HK-2 (cell line): ENCODE measurements at regions not wholly inside any gene's neighbourhood (a gene's known extent, or its start where the extent isn't known, plus 50 kb on each side); places are given as distances from the start of the nearest gene placed in this dataset.

Experiments
- DNase-seq: peaks from one replicate; pipeline ENCODE4 v3.0.0-alpha.2; 2018; ENCODE audit not compliant: unreplicated experiment

DNA sequence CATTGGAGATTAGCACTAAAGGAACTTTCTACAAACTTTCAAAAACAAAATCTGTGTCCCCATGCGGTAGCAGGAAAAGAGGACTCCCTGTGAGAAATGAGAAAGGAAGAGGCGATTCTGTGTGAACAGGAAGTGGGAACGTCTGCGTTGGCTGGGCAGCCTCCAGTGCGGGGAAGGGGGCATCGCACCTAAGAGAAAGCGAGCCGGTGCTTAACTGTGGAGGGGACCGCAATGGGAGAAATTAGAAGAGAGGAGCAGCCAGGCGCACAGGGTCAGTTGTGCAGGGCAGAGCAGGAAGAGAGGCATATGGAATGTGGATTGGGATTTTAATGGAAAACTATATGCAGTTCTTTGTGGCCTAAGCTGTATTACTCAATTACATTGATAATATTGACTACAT lies 77.4 kb upstream of the DOCK9 start:
- no peak for DNase-seq

DNA sequence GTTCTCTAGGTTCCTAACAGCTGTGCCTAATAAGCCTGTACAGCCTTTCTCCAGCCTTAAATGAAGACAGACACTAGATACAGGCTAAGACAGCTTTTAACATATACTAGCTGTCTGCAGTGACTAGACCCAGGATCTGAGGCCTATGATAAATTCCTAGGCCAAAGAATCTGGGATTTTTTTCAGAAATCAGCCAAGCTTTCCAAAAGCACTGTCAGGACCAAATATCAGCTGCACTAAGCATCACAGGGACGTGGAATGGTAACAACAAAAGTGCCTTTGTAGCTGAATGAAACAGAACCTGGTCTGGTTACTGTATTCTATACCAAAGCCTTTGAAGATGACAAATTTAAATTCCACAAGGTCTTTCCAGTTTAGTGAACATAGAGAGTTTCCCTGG lies 77.9 kb upstream of the DOCK9 start:
- DNase-seq, result no peak

- no peak for DNase-seq
These were observed 78.6 kb upstream of the DOCK9 start for GRCh38 chr13:99056381-99057014.

- DNase-seq, result no peak
These were observed 79.6 kb upstream of the DOCK9 start for GRCh38 chr13:99057310-99057975.

- DNase-seq, result no peak
These were observed 80.9 kb upstream of the DOCK9 start for GRCh38 chr13:99058527-99059495.

DNA sequence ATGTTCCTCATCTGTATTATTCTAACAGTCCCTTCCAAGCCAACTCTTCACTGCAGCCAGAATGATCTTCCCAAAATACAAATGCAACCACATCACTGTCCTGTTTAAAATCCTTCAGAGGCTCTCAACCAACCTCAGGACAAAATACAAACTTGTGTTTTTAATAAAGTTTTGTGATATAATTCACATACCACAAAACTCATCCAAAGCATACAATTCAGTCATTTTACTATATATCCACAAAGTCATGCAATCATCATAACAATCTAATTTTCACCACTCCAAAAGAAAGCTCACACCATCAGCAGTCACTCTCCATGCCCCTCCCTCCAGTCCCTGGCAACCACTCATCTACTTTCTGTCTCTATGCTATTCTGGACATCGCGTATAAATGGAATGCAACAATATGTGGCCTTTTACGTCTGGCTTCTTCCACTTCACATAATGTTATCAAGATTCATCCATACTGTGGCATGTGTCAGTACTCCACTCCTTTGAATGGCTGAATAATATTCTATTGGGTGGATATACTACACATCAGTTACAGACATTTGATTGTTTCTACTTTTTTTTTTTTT lies 81.7 kb upstream of the DOCK9 start:
- no peak for DNase-seq

DNA sequence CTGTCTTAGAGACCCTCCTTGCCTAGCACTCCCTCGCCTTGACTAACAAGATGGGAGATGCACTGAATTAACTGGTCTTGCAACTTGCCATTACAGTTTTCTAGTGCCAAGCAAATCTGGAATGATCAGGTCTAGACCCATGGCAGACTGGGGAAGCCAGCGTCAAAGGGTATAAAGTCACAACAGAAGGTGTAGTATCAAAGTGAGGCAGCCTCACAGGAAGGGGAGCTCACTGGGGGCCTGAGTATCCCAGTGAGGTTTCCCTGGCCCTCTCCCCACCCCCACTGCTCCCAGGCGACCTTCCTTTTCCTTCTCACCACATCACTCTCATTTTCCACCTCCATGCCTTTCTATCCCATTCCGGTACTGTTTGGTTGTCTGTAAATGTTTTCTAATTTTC lies 83.5 kb upstream of the DOCK9 start:
- no peak for DNase-seq

DNA sequence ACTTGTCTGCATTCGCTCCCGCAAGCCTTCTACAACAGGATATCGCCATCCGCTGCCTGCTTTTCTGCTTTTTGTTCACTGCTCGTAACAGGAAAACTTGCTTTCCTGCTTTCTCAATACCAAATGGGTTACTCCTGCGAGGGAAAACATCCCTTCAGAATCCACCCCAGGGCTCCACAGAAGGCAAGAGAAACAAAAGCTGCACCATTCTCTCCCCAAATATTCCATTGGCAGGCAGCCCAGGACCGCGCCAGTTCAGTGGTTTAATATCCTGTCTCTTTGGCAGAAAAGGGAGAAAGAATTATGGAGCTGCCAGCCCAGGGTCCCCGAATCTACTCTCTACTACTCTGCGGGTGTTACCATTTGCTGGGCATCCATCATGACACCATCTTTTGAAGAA lies 84.7 kb upstream of the DOCK9 start:
- DNase-seq, result no peak

DNA sequence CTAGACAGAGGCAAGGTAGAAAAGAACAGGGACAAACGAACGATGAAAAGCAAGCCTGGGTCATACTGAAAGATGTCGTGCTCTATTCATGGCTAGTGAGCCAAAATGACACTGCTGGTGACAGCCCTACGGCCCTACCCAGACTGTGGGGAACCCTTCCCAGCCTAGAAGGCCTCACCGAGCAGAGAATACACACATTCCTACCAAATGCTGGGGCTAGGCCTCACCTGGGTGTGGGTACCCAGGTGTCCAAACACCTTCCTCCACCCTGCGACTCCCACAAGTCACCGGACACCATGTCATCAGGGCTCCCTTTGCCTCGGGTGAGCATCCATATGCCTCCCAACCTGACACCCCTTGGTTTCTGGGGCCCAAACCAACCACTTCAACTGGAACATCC lies 85.3 kb upstream of the DOCK9 start:
- no peak for DNase-seq

DNA sequence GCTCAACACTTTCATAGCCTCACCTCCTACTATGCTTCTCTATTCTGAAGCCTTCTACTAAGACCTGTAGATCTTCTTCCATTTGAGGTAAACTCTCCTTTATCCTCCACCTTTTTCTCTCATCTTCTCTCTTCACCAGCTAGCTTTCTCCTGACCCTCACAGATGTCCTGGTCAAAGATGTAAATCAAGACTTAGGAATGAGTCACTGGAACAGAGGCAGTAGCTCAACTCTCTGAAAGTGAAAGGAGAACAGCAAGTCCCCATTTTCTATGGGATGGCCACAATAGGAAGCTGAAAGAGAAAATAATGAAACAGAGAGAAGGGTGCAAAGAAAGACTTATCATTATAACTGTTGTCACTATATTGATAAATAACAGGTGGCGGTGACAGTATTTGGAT lies 86.1 kb upstream of the DOCK9 start:
- no peak for DNase-seq

DNA sequence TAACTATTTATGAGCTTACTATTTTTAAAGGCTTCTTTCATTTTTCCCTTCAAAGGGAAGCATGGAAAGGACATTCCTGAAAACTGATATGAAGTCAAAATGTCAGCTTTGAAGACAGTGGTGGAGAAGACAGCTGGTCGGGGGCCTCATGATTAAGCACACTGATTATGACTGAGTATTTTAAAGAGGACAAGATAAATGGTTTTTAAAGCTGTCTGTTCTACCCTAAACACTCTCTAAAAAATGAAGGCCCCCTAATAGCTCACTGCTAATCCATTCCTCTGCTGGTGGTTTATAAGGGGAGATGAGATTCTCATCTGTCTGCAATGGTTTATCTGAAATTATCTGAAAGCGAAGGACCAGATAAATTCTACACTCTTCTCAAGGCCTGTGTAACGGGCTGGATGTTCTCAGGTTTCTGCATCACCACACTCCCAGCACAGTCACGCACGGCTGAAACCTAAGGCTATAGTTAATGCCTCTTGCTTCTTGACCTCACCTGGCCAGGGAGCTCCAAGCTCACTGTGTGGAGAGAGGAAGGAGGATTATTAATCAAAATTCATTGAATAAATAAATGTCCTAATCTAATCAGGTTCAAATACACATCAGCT lies 86.9 kb upstream of the DOCK9 start:
- no peak for DNase-seq

GRCh38 chr13:99065235-99066015 lies 87.6 kb upstream of the DOCK9 start:
- no peak for DNase-seq

GRCh38 chr13:99066219-99066618 lies 88.4 kb upstream of the DOCK9 start:
- DNase-seq, result no peak

- peak; percentile 21 for DNase-seq
These were observed 89.5 kb upstream of the DOCK9 start for GRCh38 chr13:99067159-99067985.

DNA sequence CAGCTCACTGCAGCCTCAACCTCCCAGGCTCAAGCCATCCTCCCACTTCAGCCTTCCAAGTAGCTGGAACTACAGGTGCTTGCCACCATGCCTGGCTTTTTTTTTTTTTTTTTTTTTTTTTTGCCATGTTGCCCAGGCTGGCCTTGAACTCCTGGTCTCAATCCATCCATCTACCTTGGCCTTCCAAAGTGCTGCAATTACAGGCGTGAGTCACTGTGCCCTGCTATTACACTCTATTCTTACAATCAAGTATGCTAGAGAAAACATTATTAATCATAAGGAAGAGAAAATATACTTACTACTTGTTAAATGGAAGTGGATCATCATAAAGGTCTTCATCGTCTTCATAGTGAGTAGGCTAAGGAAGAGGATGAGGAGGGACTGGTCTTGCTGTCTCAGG lies 93.3 kb upstream of the DOCK9 start:
- DNase-seq, result no peak

DNA sequence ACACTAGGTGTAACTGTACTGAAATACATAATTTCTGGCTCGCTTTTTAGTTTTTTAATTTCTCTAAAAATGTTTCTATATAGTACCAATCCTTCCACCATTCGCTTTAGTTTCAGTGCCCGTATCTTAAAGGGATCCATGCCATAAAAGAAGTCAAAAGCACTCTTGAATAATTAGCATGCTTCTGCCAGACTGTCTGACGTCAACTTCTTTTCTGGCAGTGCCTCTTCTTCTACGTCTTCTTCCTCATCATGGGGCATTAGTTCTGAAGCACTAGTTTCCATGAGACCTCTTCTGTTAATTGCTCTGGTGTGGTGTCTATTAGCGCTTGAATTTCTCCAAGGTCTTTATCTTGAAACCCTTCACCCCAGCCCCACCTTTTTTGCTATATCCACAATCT lies 93.8 kb upstream of the DOCK9 start:
- DNase-seq, result no peak

GRCh38 chr13:99072356-99072755 lies 94.5 kb upstream of the DOCK9 start:
- no peak for DNase-seq

DNA sequence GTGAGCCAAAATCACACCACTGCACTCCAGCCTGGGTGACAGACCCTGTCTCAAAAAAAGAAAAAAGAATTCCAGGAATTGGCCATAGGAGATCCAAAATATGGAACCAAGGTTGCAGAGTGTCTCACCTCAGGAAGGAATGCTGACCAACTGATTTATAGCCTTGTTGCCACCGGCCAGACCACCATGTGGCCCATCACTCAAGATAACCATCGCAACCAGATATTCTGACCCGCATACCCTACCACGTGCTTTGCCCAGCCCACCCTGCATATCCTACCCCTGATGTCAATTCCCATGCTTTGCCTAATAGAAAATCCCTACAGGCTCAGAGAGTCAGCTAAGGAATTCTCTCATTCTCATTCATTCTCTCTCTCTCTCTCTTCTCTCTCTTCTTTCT lies 95.1 kb upstream of the DOCK9 start:
- DNase-seq, result no peak

GRCh38 chr13:99074693-99075092 lies 96.8 kb upstream of the DOCK9 start:
- no peak for DNase-seq
